ENCODE measurements at regions not wholly inside any gene's neighbourhood (a gene's known extent, or its start where the extent isn't known, plus 50 kb on each side); places are given as distances from the start of the nearest gene placed in this dataset.

- BruUV-seq (replicated peaks): no TSS peak
- Histone ChIP-seq H3K36me3 (ENCODE audit: low read depth, low read length) (no peaks in the 10 kb centered on the region), H3K4me2 (ENCODE audit: low read length) (no peak overlapping the region), H3K27me3 (ENCODE audit: low read length) (peaks cover 64% of the 10 kb centered on the region), H3K4me1 (ENCODE audit: insufficient read depth, low read length) (no peaks in the 10 kb centered on the region), H3K9me3 (ENCODE audit: low read length) (no peaks in the 10 kb centered on the region), H3K9ac (ENCODE audit: low read length) (no peak overlapping the region), H3K79me2 (ENCODE audit: low read length) (no peaks in the 10 kb centered on the region), H4K20me1 (ENCODE audit: low read length) (no peaks in the 10 kb centered on the region), H3K4me3 (ENCODE audit: low read length) (no peak overlapping the region), H2AFZ (ENCODE audit: low read length) (no peak overlapping the region), H3K9me2 (replicated peaks; ENCODE audit: low read length) (no peaks in the 10 kb centered on the region), H3K27ac (ENCODE audit: low read length) (no peak overlapping the region), H3F3A (ENCODE audit: low read length, unreplicated experiment) (no peaks in the 10 kb centered on the region)
- DNase-seq (no peak), ATAC-seq (no peak)
- TF ChIP-seq EZH2phosphoT487 (IDR thresholded peaks at IDR 0.05; ENCODE audit: borderline replicate concordance, low read length) (no peak), EZH2 (IDR thresholded peaks at IDR 0.05; ENCODE audit: low read length, unreplicated experiment) (no peak), CTCF (conservative IDR thresholded peaks at IDR 0.05; ENCODE audit: low read depth, low read length) (no peak)
- POLR2A ChIA-PET (ENCODE audit: unreplicated experiment): no interaction called here
- intact Hi-C loops (cut with micrococcal nuclease): no loop called here
- CTCF ChIA-PET: no interaction called here
These were observed 152.8 kb upstream of the PRLR start for GRCh38 chr5:35383041-35383440.

- Histone ChIP-seq H3K79me2 (ENCODE audit: low read length) (no peaks in the 10 kb centered on the region), H4K20me1 (ENCODE audit: low read length) (no peaks in the 10 kb centered on the region), H3K9me2 (replicated peaks; ENCODE audit: low read length) (no peaks in the 10 kb centered on the region), H3K9ac (ENCODE audit: low read length) (no peak overlapping the region), H3K4me3 (ENCODE audit: low read length) (no peak overlapping the region), H3K36me3 (ENCODE audit: low read depth, low read length) (no peaks in the 10 kb centered on the region), H3F3A (ENCODE audit: low read length, unreplicated experiment) (no peaks in the 10 kb centered on the region), H3K27ac (ENCODE audit: low read length) (no peak overlapping the region), H3K4me2 (ENCODE audit: low read length) (no peak overlapping the region), H3K9me3 (ENCODE audit: low read length) (no peaks in the 10 kb centered on the region), H2AFZ (ENCODE audit: low read length) (no peak overlapping the region), H3K27me3 (ENCODE audit: low read length) (peaks cover 62% of the 10 kb centered on the region), H3K4me1 (ENCODE audit: insufficient read depth, low read length) (peaks cover 5% of the 10 kb centered on the region; the same call in 1 of the 2 replicates)
- TF ChIP-seq CTCF (conservative IDR thresholded peaks at IDR 0.05; ENCODE audit: low read depth, low read length) (no peak), EZH2 (IDR thresholded peaks at IDR 0.05; ENCODE audit: low read length, unreplicated experiment) (no peak), EZH2phosphoT487 (IDR thresholded peaks at IDR 0.05; ENCODE audit: borderline replicate concordance, low read length) (no peak)
- ATAC-seq (no peak), DNase-seq (no peak)
- POLR2A ChIA-PET (ENCODE audit: unreplicated experiment): no interaction called here
- BruUV-seq (replicated peaks): no TSS peak
- CTCF ChIA-PET: no interaction called here
- intact Hi-C loops (cut with micrococcal nuclease): no loop called here
These were observed 147.4 kb upstream of the PRLR start for GRCh38 chr5:35377653-35378052.

GRCh38 chr5:35374584-35374983, 144.3 kb upstream of the PRLR start:
- no TSS peak for BruUV-seq (replicated peaks)
- no peak overlapping the region for H3K9ac ChIP-seq (ENCODE audit: low read length)
- intact Hi-C loops (cut with micrococcal nuclease): no loop called here
- no peaks in the 10 kb centered on the region for H3K9me3 ChIP-seq (ENCODE audit: low read length)
- H2AFZ ChIP-seq (ENCODE audit: low read length): no peak overlapping the region
- no peaks in the 10 kb centered on the region for H3F3A ChIP-seq (ENCODE audit: low read length, unreplicated experiment)
- H3K27me3 ChIP-seq (ENCODE audit: low read length): peaks cover 51% of the 10 kb centered on the region
- no peaks in the 10 kb centered on the region for H4K20me1 ChIP-seq (ENCODE audit: low read length)
- no peak overlapping the region for H3K4me2 ChIP-seq (ENCODE audit: low read length)
- H3K79me2 ChIP-seq (ENCODE audit: low read length): no peaks in the 10 kb centered on the region
- no peaks in the 10 kb centered on the region for H3K9me2 ChIP-seq (replicated peaks; ENCODE audit: low read length)
- DNase-seq (no peak), ATAC-seq (no peak)
- POLR2A ChIA-PET (ENCODE audit: unreplicated experiment): no interaction called here
- no peak overlapping the region for H3K4me3 ChIP-seq (ENCODE audit: low read length)
- H3K4me1 ChIP-seq (ENCODE audit: insufficient read depth, low read length): peaks cover 5% of the 10 kb centered on the region; the same call in 1 of the 2 replicates
- CTCF ChIA-PET: no interaction called here
- TF ChIP-seq CTCF (conservative IDR thresholded peaks at IDR 0.05; ENCODE audit: low read depth, low read length) (no peak), EZH2 (IDR thresholded peaks at IDR 0.05; ENCODE audit: low read length, unreplicated experiment) (no peak), EZH2phosphoT487 (IDR thresholded peaks at IDR 0.05; ENCODE audit: borderline replicate concordance, low read length) (no peak)
- H3K36me3 ChIP-seq (ENCODE audit: low read depth, low read length): no peaks in the 10 kb centered on the region
- no peak overlapping the region for H3K27ac ChIP-seq (ENCODE audit: low read length)

All from PC-3 (cell line).